Umbilical cord (tissue), 1 donor: ENCODE measurements at regions not wholly inside any gene's neighbourhood (a gene's known extent, or its start where the extent isn't known, plus 50 kb on each side); places are given as distances from the start of the nearest gene placed in this dataset.
"Not testable (repeated sequence)": the region's sequence is repeated elsewhere in the genome, so short reads cannot be mapped to it uniquely, and the experiment has no call there.

Experiments used
- DNase-seq: peaks from one replicate; pipeline ENCODE4 v3.0.0-alpha.2; 2015; ENCODE audit warnings: low spot score

DNA sequence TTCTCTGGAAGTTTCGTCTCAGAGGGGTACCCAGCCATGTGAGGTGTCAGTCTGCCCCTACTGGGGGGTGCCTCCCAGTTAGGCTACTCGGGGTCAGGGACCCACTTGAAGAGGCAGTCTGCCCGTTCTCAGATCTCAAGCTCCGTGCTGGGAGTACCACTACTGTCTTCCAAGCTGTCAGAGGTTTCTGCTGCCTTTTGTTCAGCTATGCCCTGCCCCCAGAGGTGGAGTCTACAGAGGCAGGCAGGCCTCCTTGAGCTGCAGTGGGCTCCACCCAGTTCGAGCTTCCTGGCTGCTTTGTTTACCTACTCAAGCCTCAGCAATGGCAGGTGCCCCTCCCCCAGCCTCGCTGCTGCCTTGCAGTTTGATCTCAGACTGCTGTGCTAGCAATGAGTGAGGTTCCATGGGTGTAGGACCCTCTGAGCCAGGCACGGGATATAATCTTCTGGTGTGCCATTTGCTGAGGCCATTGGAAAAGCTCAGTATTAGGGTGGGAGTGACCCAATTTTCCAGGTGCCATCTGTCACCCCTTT is 71.0 kb upstream of the SH3GLB1 start:
- DNase-seq: not testable (repeated sequence)

DNA sequence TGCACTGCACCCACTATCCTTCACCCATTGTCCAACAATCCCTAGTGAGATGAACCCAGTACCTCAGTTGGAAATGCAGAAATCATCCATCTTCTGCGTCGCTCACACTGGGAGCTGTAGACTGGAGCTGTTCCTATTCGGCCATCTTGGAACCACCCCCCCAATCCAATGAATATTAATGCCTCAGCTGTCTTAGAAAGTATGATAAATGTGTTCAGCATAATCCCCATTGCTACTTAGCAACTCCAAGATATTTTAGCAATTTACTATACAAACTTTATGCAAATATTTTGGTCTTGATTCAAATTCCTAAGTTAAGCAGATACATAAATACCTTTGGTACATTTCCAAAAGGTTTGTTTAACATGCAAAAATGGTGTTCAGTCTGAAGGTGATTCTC is 70.5 kb upstream of the SH3GLB1 start:
- no peak for DNase-seq

DNA sequence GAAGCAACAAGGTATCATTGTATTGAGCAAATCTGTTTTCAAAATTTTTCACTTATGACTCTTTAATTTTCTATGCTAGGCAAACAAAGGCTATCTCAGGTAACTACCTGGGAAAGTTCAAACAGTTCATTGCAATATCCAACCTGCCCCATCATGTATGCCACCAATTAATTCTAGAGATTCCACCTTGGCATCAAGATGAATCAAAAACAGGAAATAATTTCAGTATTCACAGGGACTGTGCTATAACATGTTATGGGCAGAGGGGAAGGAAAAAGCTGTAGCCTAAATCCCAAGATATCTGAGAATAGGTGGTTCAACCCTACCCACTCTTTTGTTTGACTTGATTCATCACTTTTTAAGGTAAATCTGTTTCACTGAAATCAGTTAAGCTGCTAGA is 67.5 kb upstream of the SH3GLB1 start:
- DNase-seq: no peak

DNA sequence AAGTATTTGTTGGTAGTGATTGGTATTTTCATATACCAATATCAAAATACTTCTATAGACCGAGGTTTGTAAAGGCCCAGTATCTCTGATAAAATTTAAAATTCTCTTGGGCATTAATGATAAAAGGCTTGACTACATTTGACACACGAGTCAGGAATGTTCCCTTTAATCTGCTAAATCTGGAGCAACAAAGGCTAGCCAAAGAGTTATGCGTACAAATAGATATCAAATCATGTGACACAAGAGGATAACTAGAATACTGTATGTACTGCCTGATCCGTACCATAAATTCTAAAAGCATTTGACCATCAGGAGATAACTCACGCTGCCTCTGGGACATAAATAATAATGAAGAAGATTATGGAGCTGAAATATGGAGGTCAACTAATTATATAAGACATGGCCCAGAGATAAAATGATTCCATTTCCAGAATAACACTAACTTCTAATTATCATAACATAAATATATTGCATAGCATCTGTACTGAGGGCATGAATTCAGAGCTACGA is 64.2 kb upstream of the SH3GLB1 start:
- DNase-seq: peak; percentile 92

DNA sequence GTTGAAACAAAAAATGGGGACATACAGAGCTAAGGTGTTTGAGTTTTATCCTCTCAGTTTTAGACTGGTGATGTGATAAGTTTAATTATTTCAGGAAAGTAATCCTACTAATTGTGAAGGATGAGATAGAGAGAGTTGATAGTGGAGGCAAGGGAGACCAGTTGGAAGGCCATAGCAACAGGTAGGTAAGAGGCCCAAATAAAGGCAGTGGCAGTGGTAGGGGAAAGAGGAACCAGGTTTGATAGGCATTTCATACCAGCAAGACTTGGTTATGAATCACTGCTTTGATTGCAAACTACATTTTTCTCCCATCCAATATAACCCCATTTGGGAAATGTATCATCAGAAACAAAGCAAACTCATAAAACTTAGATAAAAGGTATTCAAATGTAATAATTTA is 63.1 kb upstream of the SH3GLB1 start:
- no peak for DNase-seq

DNA sequence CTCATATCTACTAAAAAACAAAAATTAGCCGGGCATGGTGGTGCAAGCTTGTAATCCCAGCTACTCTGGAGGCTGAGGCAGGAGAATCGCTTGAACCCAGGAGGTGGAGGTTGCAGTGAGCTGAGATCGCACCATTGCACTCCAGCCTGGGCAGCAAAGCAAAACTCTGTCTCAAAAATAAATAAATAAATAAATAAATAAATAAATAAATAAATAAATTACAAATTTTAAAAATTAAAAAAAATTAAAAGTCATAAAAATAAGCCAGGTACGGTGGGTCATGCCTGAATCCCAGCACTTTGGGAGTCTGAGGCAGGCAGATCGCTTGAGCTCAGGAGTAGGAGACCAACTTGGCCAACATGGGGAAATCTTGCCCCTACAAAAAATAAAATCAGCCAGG is 59.7 kb upstream of the SH3GLB1 start:
- not testable (repeated sequence) for DNase-seq

DNA sequence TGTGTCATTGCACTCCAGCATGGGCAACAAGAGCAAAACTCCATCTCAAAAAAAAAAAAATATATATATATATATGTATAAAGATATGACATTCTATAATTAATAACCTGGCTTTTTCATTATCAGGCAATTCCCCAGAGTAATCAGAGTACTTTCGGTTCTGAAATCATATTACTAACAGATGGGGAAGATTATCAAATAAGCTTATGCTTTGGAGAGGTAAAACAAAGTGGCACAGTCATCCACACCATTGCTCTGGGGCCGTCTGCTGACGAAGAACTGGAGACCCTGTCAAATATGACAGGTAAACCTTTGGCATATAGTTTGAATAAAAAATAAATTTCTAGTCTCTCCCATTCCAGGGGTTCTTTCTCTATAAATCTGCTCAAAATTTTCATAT is 58.5 kb upstream of the SH3GLB1 start:
- DNase-seq: no peak

DNA sequence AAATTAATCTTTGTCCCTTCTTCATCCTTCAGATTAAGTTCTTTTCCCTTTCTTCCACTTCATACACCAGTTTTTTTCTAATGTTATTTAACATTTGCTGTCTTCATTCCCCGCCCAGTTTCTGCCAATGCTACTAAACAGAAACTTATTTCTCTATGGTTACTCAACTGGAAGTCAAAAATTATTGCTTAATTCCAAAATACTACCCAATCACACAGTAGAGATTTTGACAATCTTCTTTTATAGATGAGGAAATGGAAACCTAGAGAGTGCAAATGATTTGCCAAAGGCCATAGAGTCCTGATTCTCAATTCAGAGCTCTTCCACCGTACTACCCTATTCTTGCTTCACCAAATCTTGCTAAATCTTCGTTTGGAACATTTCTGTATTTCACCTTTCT is 58.1 kb upstream of the SH3GLB1 start:
- DNase-seq: no peak

DNA sequence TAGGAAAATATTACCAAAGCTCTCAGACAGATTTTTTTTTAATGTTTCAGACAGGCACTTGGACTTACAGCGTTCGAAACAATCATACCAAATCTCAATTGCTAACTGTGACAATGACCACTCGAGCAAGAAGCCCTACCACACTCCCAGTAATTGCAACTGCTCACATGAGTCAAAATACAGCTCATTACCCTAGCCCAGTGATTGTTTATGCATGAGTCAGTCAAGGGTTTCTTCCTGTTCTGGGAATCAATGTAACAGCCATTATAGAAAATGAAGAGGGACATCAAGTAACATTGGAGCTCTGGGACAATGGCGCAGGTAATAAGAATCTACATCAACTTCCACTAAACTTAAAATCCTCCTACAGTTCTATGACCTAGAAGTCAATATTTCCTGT is 56.1 kb upstream of the SH3GLB1 start:
- no peak for DNase-seq

DNA sequence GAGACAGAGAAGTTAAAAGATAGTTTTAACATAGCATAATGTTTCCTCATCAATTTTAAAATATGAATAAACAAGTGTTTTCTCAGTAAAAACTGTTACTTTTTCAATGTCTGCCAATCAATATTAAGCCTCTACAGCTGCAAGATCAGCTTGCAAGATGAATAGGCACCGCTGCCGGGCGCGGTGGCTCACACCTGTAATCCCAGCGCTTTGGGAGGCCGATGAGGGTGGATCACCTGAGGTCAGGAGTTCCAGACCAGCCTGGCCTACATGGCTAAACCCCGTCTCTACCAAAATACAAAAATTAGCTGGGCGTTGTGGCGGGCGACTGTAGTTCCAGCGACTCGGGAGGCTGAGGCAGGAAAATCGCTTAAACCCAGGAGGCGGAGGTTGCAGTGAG is 54.8 kb upstream of the SH3GLB1 start:
- DNase-seq: no peak

DNA sequence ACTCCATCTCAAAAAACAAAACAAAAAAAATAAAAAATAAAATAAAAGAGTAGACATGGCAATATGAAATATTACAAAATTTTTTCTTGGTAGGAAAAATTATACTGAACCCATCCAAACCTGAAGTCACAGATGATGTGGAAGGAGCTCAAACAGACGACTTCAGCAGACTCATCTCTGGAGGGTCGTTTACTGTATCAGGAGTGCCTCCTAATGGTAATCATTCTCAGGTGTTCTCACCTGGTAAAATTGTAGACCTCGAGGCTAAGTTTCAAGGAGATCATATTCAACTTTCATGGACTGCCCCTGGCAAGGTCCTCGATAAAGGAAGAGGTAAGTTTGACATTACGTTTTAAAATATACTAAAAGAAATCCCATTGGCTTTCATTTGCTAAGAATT is 54.3 kb upstream of the SH3GLB1 start:
- DNase-seq: no peak
